ENCODE measurements at regions not wholly inside any gene's neighbourhood (a gene's known extent, or its start where the extent isn't known, plus 50 kb on each side); places are given as distances from the start of the nearest gene placed in this dataset.

DNA sequence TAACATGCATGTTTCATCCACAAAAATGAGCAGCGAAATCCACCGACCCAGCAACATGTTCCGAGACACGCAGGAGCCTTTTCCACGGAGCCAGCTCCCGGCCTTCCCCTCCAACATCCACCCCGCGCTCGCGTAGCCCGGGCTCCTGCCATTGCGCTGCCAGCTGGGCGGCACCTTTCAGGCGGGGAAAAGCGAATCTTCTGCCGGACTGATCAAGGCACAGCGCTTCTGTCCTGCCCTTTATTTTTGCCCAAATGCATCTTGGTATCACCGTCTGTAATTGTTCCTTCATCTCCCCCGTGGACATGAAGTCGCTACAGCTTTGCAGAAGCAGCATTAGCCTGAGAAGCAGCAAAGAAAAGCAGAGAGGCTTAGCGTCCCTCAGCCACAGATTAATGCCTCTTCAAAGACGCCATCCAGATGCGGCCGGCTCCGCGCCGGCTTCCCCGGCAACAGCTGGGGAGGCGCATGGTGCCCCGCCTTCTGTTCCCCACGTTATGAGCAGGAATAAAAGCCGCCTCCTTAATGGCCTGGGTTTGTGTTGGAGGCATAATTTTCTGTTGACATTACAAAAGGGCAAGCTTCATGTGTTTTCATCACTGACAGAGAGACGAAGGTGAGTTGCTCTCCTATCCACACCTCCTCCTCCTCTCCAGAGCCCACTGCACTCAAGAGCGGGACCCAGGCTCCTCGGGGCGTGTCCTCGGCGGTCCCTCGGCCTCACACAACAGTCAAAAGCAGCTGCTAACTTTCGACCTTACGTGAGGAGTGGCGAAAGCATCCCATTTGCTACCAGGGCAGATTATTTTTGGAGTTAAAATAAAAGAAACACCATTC, 122.1 kb upstream of the SALL3 start:
- DNase-seq (ENCODE audit: low spot score in 2 of 2) = no peak
- TF ChIP-seq POLR2A (IDR thresholded peaks at IDR 0.05) = no peak
- TF ChIP-seq, protein P1, sequence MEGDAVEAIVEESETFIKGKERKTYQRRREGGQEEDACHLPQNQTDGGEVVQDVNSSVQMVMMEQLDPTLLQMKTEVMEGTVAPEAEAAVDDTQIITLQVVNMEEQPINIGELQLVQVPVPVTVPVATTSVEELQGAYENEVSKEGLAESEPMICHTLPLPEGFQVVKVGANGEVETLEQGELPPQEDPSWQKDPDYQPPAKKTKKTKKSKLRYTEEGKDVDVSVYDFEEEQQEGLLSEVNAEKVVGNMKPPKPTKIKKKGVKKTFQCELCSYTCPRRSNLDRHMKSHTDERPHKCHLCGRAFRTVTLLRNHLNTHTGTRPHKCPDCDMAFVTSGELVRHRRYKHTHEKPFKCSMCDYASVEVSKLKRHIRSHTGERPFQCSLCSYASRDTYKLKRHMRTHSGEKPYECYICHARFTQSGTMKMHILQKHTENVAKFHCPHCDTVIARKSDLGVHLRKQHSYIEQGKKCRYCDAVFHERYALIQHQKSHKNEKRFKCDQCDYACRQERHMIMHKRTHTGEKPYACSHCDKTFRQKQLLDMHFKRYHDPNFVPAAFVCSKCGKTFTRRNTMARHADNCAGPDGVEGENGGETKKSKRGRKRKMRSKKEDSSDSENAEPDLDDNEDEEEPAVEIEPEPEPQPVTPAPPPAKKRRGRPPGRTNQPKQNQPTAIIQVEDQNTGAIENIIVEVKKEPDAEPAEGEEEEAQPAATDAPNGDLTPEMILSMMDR (IDR thresholded peaks at IDR 0.05) = no peak
- intact Hi-C loops (cut with DNase I; ENCODE audit: low total_unique reads) = no loop called here
- H3K4me3 ChIP-seq (ENCODE audit: low read depth, poor library complexity, severe bottlenecking) = no peak overlapping the region
- WGBS, 2 donors = 74 to 76% methylated on average over 42 of the region's 42 CpGs

DNA sequence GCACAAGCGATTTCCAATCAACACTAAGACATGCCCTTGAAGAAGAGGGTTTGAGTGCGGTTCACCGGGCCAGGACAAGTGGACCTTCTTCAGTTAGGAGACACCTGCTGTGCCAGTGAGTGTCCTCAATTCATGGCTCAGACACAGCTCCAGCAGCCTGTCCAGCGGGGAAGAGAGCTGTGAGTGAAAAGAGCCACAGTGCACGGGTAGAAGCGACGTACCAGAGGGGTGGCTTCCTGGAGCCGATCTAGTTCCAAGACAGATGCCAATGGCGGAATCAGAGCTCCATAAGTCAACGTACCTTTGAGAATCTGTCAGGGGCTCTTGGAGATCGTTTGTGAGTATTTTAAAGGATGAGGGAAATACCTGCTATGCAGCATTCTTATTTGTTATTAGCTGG, 119.9 kb upstream of the SALL3 start:
- TF ChIP-seq POLR2A (IDR thresholded peaks at IDR 0.05) = no peak
- TF ChIP-seq, protein P1 (IDR thresholded peaks at IDR 0.05) = no peak
- 77 to 85% methylated on average over 11 of the region's 11 CpGs for WGBS, 2 donors
- intact Hi-C loops (cut with DNase I; ENCODE audit: low total_unique reads) = no loop called here
- DNase-seq (ENCODE audit: low spot score in 2 of 2) = no peak
- no peak overlapping the region for H3K4me3 ChIP-seq (ENCODE audit: low read depth, poor library complexity, severe bottlenecking)

DNA sequence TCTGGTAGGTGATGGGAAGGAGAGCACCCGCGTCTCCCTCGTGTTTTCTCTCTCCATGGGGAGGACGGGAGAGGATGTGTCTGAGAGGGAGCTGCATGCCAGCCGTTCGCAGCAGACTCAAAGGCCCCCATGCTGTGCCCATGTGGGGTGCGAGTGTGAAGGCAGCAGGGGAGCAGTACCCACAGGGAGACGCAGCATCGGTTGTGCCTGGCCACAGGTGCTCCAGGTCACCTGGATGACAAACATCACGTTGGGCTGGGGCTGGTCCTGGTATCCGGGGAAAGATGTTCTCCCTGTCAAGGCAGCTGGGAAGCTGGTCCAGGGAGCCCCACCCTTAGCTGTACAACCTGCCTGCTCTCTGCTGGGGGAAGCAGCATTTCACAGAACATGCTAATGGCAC, 119.5 kb upstream of the SALL3 start:
- no peak for TF ChIP-seq POLR2A (IDR thresholded peaks at IDR 0.05)
- TF ChIP-seq, protein P1 (IDR thresholded peaks at IDR 0.05) = no peak
- intact Hi-C loops (cut with DNase I; ENCODE audit: low total_unique reads) = no loop called here
- DNase-seq (ENCODE audit: low spot score in 2 of 2) = no peak
- H3K4me3 ChIP-seq (ENCODE audit: low read depth, poor library complexity, severe bottlenecking) = no peak overlapping the region
- WGBS, 2 donors = 68 to 69% methylated on average over 11 of the region's 11 CpGs

- WGBS, 2 donors = 46 to 52% methylated on average over 11 of the region's 11 CpGs
- intact Hi-C loops (cut with DNase I; ENCODE audit: low total_unique reads) = no loop called here
Measured at GRCh38 chr18:78861116-78861515, 118.5 kb upstream of the SALL3 start.

DNA sequence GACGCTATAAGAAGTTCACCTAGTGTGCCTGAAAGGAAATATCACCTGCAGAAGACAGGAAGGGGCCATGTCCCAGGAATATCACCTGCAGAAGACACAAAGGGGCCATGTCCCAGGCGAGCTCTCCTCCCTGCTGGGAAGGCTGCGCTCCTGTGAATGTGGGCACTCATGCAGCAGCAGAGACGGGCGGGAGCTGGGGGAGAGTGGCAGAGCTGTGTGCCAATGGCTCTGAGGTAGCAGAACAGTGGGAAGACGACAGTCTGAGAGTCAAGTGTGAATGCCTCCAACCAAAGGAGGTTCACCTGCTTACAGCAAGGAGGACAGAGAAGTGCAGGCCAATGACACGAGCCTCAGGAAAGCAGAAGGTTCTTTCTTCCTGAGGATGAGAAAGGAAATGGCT, 117.9 kb upstream of the SALL3 start:
- intact Hi-C loops (cut with DNase I; ENCODE audit: low total_unique reads) = no loop called here
- DNase-seq (ENCODE audit: low spot score in 2 of 2) = no peak
- no peak for TF ChIP-seq POLR2A (IDR thresholded peaks at IDR 0.05)
- TF ChIP-seq, protein P1 (IDR thresholded peaks at IDR 0.05) = no peak
- WGBS, 2 donors = 68 to 69% methylated on average over 7 of the region's 7 CpGs
- no peak overlapping the region for H3K4me3 ChIP-seq (ENCODE audit: low read depth, poor library complexity, severe bottlenecking)

More at GRCh38 chr18:78861116-78861515, 118.5 kb upstream of the SALL3 start:
- TF ChIP-seq, protein P1 (IDR thresholded peaks at IDR 0.05) = no peak
- TF ChIP-seq POLR2A (IDR thresholded peaks at IDR 0.05) = no peak
- no peak overlapping the region for H3K4me3 ChIP-seq (ENCODE audit: low read depth, poor library complexity, severe bottlenecking)
- DNase-seq (ENCODE audit: low spot score in 2 of 2) = no peak

DNA sequence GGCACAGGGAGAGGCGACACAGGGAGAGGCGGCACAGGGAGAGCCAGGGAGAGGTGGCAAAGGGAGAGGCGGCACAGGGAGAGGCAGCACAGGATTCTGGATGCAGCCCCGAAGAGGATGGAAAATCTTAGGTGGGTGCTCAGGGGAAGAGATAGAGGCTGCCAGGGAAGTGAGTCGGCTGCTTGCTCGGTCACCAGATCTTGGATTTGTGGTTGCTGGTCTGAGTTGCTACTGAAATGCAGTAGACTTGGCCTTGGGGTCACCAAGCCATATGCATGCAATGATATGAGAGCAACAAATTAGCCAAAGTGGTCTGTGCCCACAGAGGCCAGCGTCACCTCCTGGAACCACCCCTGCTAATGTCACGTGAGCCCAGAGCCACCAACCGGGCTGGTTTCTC, 117.2 kb upstream of the SALL3 start:
- intact Hi-C loops (cut with DNase I; ENCODE audit: low total_unique reads) = no loop called here
- DNase-seq (ENCODE audit: low spot score in 2 of 2) = no peak
- H3K4me3 ChIP-seq (ENCODE audit: low read depth, poor library complexity, severe bottlenecking) = no peak overlapping the region
- 82% methylated on average over 7 to 9 of the region's 9 CpGs for WGBS, 2 donors
- TF ChIP-seq POLR2A (IDR thresholded peaks at IDR 0.05) = no peak
